GM18867 (cell line): ENCODE measurements at regions not wholly inside any gene's neighbourhood (a gene's known extent, or its start where the extent isn't known, plus 50 kb on each side); places are given as distances from the start of the nearest gene placed in this dataset.

Experiments
- ATAC-seq: cut with Tn5 transposase; IDR thresholded peaks from one replicate; pipeline ENCODE4 v1.9.1; 2021; ENCODE audit warnings: mild to moderate bottlenecking, moderate library complexity; ENCODE audit not compliant: unreplicated experiment

DNA sequence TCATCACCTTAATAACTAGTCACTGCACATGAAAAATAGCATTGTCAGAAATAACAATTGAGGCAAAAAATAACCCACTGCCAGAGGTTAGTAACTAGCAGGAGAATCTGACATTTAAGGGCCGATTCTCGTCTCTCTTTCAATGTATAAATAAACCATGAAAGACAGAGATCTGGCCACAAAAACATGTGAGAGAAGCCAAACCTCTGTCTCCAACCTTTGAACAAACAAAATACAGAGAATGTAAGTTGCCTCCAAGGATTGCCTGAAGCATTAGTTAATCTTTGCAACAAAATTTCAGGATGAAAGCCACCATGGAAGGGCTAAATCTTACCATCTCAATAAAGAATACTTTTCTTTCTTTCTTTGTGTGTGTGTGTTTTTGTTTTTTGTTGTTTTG lies 257.4 kb upstream of the TMTC1 start:
- ATAC-seq = no peak

DNA sequence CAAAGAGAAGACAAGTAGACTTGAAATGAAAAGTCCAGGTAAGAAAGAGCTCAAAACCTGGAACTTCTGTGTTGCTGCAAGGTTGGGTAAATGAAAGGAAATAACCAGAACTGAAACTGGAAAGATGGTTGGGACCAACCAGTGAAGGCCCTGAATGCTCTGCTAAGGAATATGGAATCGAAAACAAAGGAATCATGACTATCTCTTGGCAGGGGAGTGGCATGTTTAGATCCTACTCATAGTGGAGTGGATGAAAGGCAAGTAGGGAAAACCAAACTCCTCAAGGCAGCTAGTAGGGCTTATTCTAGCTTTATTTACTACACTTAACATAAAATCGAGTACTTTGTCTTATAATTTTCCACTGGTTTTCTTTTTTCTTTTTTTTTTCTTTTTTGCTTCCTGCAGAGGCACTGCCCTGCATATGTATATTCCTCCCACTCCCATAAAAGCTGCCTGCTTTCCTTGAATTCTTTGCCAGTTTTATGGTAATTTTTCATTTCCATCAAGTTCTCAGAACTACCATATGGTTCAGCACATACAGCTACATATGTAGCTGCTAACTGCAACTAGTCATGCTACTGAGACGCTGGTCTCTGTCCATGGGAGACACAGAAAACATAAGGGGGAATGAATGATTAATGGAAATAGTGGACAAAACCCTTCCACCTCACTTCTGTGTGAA lies 247.1 kb upstream of the TMTC1 start:
- ATAC-seq = no peak

DNA sequence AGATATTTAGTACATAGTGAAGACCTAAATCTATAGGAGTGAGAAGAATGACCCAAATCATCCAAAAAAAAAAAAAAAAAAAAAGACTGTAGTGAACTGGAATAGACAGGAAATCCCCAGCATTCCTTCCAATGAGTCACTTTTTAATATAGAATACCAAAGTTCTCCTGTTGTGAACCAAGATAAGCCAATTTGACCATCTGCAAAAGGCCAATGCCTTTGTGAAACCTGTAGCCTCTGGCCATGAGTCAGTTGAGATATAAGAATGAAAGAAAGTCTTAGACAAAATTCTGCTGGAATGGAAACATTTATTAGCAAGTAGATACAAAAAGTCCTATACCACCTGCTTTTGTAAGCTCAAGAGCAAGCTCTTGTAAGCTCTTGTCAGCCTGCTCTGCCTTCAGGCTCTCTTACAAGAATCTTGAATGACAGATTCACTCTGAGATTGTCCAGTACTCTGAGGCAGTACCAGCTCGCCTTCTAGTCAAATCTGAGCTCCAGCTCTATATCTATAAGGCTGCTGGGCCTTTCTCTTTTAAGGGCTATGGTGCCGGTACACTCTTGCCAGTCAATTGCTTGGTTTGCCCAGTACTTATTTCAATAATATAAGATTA lies 243.0 kb upstream of the TMTC1 start:
- ATAC-seq = no peak

DNA sequence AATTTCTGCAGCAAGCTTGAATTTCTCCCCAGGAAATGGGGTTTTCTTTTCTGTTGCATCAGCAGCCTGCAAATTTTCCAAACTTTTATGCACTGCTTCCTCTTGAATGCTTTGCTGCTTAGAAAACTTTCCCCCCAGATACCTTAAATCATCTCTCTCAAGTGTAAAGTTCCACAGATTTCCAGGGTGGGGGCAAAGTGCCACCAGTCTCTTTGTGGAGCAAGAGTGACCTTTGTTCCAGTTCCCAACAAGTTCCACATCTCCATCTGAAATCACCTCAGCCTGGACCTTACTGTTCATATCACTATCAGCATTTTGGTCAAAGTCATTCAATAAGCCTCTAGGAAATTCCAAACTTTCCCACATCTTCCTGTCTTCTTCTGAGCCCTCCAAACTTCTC lies 241.6 kb upstream of the TMTC1 start:
- ATAC-seq = no peak

DNA sequence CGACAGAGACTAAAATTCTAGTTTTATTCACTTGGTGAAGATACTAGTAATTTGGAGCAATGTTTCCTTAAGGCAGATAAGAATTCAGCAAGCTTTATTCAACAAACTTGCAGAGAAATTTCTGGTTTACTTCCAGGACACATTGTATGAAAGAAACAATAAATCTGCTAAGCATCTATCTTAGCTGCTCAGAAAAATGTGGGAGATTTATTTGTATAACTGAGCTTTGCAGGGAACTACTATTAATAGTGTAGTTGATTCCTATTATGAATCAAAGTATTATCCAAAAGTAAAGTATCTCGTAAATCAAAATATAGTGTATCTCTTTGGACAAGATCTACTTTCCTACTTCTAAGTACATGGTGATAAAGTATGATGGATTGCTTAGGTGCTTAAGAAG lies 239.4 kb upstream of the TMTC1 start:
- ATAC-seq = no peak

DNA sequence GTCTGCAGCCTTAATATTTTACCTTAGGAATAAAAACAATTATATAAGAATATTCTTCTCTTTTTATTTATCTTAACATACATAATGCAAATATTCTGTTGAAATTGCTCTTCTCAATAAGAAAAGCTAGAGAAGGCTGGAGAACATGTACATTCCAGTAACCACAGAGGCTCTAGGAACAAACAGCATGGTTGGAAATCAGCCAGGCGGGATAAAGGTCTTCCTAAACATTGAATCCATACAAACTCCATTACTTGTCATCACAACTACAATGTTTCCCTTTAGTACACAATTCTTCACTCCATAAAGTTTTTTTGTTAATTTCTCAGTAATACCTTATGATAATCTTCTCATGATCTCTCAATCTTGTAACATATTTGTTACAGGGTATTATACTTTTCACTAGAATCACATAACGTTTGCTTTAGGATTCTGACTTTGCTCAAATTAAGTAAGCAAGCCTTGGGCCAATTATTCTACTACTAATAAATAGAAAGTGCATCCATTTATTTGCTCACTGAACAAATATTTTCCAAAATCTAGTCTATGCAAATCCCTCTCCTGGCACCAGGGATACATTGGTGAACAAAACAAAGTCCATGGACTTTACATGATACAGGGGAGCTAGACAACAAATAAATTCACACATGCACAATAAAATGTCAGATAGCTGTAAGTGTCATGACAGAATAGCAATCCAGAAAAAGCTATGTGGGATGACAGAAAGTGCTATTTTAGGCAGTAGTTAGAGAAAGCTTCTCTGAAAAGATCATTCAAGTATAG lies 237.5 kb upstream of the TMTC1 start:
- no peak for ATAC-seq

DNA sequence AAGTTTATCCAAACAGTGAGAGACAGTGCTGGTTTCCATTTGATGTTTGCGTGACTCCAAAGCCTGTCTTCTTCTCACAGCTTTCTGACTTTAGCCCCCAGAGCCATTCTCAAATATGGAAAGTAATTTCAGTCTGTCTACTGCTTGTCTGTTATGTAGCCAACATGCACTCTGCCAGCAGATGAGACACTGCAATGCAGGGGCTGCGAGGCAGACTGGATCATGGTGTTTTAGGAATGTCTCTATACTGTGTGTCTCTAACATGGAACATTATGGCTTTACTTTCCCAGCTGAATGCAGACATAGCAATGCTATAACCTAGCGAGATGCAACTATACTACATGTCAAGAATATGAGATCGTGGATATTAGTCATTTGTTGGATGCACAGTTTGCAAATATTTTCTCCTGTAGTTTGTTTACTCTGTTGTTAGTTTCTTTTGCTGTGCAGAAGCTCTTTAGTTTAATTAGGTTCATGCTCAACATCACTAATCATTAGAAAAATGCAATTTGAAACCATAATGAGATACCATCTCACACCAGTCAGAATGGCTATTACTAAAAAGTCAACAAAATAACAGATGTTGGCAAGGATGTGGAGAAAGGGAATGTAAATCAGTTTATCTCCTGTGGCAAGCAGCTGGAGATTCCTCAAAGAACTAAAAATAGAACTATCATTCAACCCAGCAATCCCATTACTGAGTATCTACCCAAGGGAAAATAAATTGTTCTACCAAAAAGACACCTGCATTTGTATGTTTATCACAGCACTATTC lies 235.8 kb upstream of the TMTC1 start:
- no peak for ATAC-seq

DNA sequence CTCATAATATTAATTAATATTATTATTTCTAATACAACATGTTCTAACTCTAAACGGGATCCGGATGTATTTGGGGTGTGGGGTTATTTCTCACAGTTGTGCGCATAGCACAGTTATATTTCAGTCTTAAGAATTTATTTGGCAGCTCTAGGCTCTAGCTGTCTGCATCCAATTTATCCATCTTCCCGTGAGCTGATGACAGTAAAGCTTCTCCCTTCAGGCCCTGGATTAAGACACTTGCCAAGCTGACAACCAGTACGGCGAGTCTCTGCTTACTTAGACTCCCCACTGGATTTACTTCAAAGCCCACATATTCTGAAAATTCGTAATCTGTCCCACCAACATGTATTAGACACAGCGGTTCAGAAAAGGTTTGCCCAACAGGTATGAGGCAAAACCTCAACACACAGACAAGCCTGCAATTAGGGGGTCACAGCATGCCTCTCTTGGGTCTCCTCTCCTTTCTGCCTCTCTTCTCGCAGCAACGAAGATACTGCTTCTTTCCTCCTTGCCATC lies 232.9 kb upstream of the TMTC1 start:
- no peak for ATAC-seq

DNA sequence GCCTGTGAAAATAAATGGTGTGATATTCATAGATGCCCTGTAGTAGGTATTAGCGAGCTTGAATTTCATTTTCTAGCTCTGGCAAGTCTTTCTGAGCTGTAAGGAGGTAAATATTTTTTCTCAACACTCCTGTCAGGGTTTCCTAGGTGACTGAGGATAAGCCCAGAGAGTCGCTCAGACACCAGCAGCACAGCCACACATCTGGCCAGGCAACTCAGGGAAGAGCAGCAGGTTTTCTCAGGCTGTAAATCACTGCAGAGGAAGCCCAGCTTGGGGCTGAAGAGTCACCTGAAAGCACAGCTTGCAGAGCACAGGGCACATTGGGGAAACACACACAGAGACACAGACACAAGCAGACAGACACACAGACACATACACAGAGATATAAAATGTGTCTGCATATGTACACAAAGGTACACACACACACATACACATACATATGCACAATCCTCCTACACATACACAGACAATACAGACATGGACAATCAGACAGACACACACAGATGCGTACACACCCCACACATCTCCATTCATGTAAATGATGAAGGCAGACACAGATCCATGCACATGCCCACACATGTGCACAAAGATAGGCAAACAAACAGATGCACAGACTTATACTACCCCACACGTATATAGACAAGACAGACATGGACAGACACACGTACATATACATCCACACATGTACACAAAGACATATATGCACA lies 232.0 kb upstream of the TMTC1 start:
- no peak for ATAC-seq

DNA sequence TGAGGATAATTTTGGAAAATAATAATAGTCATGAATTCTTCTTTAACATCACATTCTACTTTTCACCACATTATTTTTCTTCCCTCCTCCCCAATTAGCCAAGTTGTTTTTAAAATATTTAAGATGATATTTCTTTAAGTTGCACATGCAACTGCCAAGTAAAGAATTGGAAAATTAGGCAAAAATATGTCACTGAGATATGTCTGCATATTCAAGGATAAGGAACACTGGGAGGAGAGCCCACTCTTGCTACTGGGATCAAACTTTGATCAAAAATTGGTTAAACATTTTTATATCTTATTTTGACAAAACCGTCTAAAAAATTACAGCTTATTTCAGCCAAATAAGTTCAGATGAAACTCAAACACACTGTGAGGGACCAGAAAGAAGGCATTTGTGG lies 231.2 kb upstream of the TMTC1 start:
- no peak for ATAC-seq

DNA sequence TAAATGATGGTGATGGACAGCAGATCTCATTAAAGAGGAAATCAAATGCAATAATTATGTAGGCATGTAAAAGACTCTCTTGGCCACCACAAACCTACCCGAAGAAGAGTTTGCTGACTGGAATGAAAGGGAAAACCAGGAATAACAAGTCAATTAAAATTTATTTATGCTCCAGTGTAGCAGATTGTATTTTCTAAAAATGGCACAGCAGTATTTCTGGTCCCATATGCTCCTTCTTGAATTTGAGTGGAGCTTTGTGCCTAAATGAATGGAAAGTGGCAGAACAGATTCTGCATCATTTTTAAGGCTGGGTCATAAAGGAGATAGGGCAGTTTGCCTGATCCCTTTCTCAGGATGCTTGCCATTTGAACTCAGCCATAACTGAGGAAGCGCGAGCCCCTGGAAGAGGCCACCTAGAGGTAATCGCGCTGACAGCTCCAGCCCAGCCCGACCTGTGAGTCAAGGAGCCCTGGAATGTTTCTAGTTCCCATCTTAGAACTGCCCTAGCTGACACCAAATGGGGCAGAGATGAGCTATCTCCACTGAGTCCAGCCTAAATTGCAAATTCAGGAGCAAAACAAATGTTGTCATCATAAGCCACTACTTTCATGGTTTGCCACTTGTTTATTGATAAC lies 229.2 kb upstream of the TMTC1 start:
- ATAC-seq = no peak

DNA sequence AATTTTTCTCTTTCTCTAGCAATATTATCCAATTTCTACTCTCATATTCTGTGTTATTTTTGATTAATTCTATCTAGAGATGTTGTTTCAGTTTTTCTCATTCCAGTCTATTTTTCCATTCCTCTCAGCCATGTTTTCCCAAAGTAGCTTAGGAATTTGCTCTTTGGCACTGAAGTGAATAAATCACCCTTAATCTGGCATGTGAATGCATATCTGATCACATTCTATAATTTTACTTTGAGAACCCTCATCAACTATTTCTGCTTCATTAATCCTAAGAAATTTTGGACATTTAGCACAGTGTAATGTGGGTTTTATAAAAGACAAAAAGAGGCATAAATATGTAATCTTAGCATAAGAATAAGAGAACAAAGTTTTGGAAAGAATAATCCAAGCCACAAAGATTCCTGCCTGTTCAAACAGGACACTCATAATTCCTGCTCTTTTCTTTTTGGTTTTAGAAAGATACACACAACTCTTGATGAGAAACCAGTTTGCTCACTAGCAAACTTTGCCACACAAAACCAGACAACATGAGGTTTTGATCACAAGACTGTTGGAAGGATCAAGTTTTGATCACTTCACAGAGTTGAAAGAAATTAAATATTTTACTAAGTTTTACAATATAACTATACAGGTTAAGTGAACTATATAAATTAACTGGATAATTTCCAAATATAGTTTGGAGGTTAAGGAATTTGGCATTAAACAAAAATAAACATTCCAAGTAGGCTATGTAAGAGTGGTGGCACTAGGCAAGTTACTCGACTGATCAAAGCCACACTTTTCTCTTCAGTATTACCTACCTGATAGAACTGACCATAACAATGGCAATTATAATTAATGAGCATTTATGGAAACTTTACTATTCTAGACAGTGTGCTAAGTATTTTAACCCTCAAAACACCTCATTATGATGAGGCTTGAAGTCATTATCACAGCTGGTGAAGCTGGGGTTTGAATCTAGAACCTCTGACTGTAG lies 226.6 kb upstream of the TMTC1 start:
- ATAC-seq = no peak

DNA sequence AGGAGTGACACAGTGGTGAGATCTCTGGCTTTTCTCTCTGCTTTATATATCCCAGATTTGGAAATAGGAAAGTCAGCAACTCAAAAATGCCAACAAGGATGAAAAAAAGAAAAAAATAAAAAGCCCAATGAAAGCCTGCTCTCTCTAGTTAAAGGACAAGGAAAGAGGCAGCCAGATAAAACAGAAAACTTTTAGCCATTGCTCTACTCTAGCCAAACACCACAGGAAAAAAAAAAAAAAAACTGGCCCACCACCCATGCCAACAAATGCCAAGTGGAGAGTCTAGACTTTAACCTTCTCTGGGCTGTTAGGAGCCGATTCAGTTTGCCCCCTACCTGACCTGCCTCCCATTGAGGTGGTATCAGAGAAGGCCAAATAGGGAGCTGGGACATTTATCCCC lies 222.3 kb upstream of the TMTC1 start:
- ATAC-seq = no peak

DNA sequence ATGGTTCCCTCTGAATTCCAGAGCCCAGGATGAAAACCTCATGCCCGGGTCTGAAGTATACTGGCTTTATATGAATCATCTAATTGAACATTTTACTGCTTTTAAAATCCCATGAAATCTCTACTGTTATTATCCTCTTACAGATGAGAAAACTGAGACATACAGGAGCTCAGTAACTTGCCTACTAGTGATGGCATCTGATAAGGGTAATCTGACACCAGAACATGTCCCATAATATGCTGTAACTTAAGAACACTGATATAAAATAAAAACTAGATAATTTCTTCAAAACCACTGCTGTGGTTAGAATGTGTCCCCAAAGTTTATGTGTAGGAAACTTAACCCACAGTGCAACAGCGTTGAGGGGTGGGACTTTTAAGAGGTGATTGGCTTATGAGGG lies 219.6 kb upstream of the TMTC1 start:
- ATAC-seq = no peak

DNA sequence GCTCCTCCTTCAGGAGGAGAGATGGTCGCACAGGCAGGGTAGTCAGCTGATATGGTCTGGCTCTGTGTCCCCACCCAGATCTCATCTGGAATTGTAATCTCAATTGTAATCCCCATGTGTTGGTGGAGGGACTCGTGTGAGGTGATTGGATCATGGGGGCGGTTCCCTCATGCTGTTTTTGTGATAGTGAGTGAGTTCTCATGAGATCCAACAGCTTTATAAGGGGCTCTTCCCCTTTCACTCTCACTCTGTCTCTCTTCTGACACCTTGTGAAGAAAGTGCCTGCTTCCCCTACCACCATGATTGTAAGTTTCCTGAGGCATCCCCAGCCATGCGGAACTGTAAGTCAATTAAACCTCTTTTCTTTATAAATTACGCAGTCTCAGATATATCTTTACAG lies 218.9 kb upstream of the TMTC1 start:
- ATAC-seq = no peak

DNA sequence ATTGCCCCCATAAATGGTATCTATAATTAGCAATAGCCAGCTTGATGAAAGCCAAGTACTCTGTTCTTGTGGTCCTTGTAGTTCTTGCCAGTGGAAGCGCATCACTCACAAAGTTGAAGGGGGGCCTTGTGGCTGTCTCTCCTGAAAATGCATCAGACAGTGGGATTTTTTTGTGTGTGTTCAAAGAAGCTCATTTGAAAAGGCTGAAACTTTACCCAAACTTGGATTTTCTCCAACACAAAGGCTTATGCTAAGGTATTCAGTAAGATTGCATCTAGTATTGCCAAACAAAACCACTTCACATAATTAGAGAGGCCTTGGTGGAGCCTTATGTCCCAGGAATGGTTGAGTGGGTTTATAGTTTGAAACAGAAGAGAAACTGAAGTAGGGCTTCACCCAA lies 216.7 kb upstream of the TMTC1 start:
- no peak for ATAC-seq

DNA sequence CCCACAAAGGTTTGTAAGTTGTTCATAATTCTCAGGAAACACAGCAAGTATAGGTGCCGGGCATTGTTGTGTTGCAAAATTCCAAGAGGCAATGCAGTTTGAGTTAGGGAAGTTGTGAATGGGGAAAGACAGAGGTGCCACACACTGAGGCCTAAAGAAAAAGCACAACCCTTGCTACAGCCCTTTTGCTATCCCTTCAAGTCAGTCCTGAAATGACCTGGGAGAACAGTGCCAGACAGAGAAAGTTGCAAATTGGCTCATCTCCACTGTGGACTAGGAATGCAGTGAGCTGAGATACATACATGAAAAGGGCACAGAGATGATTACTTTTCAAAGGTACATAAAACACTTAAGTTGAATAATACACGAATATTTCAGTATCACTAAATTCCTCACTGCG lies 213.3 kb upstream of the TMTC1 start:
- ATAC-seq = no peak

DNA sequence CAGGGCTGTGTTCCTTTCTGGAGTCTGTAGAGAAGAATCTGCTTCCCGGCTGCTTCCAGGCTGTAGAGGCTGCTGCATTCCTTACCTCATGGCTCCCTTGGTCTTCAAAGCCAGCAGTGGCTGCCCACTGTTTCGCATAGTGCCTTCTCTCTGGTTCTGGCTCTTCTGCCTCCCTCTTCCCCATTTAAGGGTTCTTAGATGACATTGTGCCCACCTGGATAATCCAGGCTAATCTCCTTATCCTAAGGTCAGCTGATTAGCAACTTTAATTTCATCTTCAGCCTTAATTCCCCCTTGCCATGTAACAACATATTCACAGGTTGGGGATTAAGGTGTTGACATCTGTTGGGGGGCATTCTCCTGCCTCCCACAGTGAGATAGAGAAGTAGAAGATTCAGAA lies 208.6 kb upstream of the TMTC1 start:
- ATAC-seq = no peak

DNA sequence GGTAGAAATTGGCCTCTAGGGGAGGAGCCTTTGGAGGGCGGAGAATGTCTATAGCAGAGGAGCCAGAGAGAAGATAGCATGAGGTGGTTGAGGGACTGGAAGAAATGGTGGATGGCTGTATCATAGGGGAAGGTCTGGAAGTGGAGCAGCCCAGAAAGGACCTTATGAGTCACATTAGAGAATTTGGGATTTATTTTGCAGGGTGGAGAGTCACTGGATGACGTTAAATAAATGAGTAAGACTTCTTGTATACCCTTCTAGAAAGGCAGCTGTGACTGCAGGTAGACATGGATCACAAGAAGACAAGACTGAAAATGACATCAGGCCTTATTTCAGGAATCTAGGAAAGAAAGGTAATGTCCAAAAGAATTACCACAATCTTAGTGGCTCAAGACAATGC lies 208.2 kb upstream of the TMTC1 start:
- no peak for ATAC-seq
